ENCODE measurements at regions not wholly inside any gene's neighbourhood (a gene's known extent, or its start where the extent isn't known, plus 50 kb on each side); places are given as distances from the start of the nearest gene placed in this dataset.

GRCh38 chr12:42010715-42011114 lies 134.0 kb downstream of the GXYLT1 start:
- TF ChIP-seq CTCF (IDR thresholded peaks at IDR 0.05) (no peak), POLR2A (IDR thresholded peaks at IDR 0.05) (no peak)

Measured in uterus (tissue), 2 donors.